Aorta (tissue), 5 donors: ENCODE measurements at regions not wholly inside any gene's neighbourhood (a gene's known extent, or its start where the extent isn't known, plus 50 kb on each side); places are given as distances from the start of the nearest gene placed in this dataset.

Source experiments
- ATAC-seq: fragments of 200-7000 bp; cut with Tn5 transposase; one replicate; pipeline ENCODE4 v1.9.1; 2022; ENCODE audit warnings: moderate library complexity; ENCODE audit not compliant: low FRiP score
- DNase-seq, 2 donors: peaks; one replicate each; pipeline ENCODE4 v3.0.0-alpha.2; 2020
- H3K27ac ChIP-seq, 2 donors: one replicate each; pipeline ENCODE4 v1.5.1; 2013; ENCODE audit warnings: low read length in 2 of 2, mild to moderate bottlenecking in 2 of 2, moderate library complexity in 2 of 2, control low read depth in 1 of 2, inconsistent platforms in 1 of 2, low read depth in 1 of 2
- H3K27me3 ChIP-seq, 2 donors: one replicate each; pipeline ENCODE4 v1.6.1; 2013; ENCODE audit warnings: control low read depth in 1 of 2, low read length in 1 of 2, mild to moderate bottlenecking in 1 of 2, moderate library complexity in 1 of 2; ENCODE audit not compliant: insufficient read depth in 2 of 2, control insufficient read depth in 1 of 2
- H3K36me3 ChIP-seq, 2 donors: one replicate each; pipeline ENCODE4 v1.6.1; 2013; ENCODE audit warnings: control low read depth in 1 of 2, low read length in 1 of 2, mild to moderate bottlenecking in 1 of 2; ENCODE audit not compliant: insufficient read depth in 2 of 2, control insufficient read depth in 1 of 2
- H3K4me1 ChIP-seq, 2 donors: one replicate each; pipeline ENCODE4 v1.6.1; 2013; ENCODE audit warnings: low read length in 2 of 2, control low read depth in 1 of 2, mild to moderate bottlenecking in 1 of 2, moderate library complexity in 1 of 2; ENCODE audit not compliant: insufficient read depth in 2 of 2, control insufficient read depth in 1 of 2
- H3K4me3 ChIP-seq, 2 donors: one replicate each; pipeline ENCODE4 v1.5.1; 2013; ENCODE audit warnings: low read length in 2 of 2, control low read depth in 1 of 2, mild to moderate bottlenecking in 1 of 2
- H3K9me3 ChIP-seq: one replicate; pipeline ENCODE4 v1.6.1; 2013; ENCODE audit warnings: mild to moderate bottlenecking, low read length; ENCODE audit not compliant: control insufficient read depth
- WGBS, 2 donors: extraction: QIAGEN DNeasy Blood & Tissue Kit; methylation state at CpG; one replicate each; pipeline ENCODE4 v1.1.7; 2013; 5-methylcytosine and 5-hydroxymethylcytosine counted together
- intact Hi-C, 2 donors: fragments of 100-400 bp; cut with DNase I; formaldehyde crosslinking; loops; one replicate each; pipeline versions ENCODE4 v1.14.2 to v1.15.0; 2022
- donor health status: healthy with polysubstance abuse.
- donor health status: Bipolar disorder and iron deficiency.
- donor health status: DM: no; HTN: no; CAD: no.
- donor health status: DM: no; HTN: no; CAD: no.
- donor health status: DM: yes; HTN: yes; CAD: no.

DNA sequence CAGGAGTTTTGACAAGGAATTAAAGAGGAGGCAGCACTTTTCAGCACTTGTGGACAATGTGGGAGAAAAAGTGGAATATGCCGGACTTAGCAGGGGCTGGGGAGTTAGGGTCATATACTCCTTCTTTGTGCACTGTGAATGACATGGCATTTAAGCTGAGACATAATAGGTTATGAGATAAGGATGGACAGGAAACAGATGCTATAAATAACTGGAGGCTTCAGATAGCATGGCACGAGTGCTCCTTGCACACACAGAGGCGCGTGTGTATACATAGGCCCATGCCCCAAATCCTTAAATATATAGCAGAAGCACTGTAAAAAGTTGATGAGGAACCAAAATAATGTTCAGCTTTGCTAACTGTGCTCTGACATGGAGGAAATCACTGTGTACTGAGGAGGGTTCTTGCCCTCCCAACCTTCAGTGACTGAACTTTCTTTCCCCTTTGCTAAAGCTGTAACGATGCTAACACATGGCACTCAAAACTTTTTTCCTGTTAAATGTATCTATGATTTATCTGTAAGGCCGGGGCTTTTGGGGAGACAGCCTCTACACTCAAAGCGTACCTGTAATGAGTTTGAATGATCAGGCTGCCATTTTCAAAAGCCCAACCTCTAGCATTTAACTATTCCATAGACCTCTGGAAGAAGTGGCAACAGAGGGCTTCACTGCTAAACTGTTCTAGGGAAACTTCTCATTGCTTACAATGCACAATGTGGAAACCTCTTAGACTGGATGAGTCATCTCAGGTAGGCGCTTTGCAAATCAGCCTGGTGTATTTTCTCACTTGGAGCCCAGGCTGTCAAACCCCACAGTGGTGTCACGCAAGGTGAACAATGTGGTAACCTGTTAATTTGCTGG, 784.6 kb downstream of the NR2F2 start:
- DNase-seq (no peak), ATAC-seq (no peak)
- H3K4me3 ChIP-seq: no peak overlapping the region
- H3K9me3 ChIP-seq: peaks cover 3% of the 10 kb centered on the region
- intact Hi-C loops: no loop called here
- H3K27ac ChIP-seq: no peak overlapping the region
- no peaks in the 10 kb centered on the region for H3K27me3 ChIP-seq
- H3K36me3 ChIP-seq: no peaks in the 10 kb centered on the region
- no peaks in the 10 kb centered on the region for H3K4me1 ChIP-seq
- 57 to 60% methylated on average over 9 of the region's 9 CpGs for WGBS, 2 donors

DNA sequence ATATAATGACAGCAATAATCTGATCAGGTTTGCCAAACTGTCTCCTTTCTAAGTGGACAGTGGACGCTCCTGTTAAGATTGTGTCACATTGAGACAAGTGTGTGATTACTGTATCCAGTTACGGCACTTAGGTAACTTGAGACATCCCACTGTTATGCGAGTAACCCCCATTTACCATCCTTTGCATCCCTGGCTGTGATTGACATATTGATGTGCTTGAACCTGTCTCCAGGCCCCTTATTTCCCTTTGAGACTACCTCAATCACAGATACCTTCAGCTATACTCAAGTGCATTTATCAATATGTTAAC, 785.2 kb downstream of the NR2F2 start:
- H3K4me1 ChIP-seq: no peaks in the 10 kb centered on the region
- intact Hi-C loops: no loop called here
- WGBS, 2 donors: 78 to 87% methylated on average over 3 of the region's 3 CpGs
- peaks cover 3% of the 10 kb centered on the region for H3K9me3 ChIP-seq
- no peak overlapping the region for H3K27ac ChIP-seq
- no peak for DNase-seq
- H3K36me3 ChIP-seq: no peaks in the 10 kb centered on the region
- no peak overlapping the region for H3K4me3 ChIP-seq
- no peak for ATAC-seq
- H3K27me3 ChIP-seq: no peaks in the 10 kb centered on the region

DNA sequence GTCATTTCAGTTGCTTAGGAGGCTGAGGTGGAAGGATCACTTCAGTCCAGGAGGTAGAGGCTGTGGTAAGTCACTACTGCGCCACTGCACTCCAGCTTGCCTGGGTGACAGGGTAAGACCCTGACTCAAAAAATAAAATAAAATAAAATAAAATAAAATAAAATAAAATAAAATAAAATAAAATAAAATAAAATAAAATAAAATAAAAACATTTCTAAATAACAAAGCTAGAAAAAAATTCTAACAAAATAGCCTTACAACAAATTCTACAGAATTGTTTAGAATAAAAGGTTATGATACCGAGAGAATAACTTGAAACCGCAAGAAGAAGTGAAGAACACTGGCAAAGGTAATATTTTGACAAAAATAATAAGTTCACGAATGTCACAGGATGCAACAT, 794.3 kb downstream of the NR2F2 start:
- intact Hi-C loops: no loop called here
- H3K9me3 ChIP-seq: peaks cover 5% of the 10 kb centered on the region
- no peaks in the 10 kb centered on the region for H3K4me1 ChIP-seq
- H3K27me3 ChIP-seq: no peaks in the 10 kb centered on the region
- WGBS, 2 donors: 88 to 89% methylated on average over 4 of the region's 4 CpGs
- ATAC-seq (no peak), DNase-seq (no peak)
- H3K27ac ChIP-seq: no peak overlapping the region
- no peak overlapping the region for H3K4me3 ChIP-seq
- no peaks in the 10 kb centered on the region for H3K36me3 ChIP-seq

DNA sequence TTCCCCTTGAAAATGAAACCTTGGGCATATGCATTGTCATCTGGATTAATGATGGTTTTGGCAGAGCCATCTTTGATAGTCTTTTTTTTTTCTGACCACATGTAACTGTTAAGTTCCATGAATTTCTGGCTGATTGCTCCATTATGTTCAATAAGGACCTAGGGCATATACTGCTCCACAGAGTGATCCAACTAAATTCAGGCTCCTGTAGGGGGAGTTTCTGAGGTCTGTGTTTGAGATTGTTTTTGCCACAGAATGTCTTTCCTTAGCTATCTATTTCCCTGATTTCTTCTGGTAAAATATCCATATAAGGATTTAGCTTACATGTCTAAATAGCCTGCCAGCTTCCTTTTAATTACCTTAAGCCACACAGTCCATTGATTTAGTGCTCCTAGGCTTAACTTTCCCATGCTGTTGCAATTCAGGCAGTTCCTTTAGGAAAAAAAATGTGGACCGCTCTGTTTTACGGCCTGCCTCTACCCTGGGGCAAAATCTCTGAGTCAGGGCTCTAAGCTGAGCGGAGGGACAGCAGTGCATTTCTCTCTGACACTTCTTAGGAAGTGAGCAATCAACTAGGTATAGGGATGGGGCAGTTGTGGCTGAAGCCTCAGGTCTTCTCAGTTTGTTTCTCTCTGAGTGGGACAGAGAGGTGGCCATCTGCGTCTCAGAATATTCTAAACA, 796.2 kb downstream of the NR2F2 start:
- ATAC-seq (no peak), DNase-seq (no peak)
- intact Hi-C loops: no loop called here
- H3K27ac ChIP-seq: no peak overlapping the region
- no peaks in the 10 kb centered on the region for H3K36me3 ChIP-seq
- peaks cover 5% of the 10 kb centered on the region for H3K9me3 ChIP-seq
- no peaks in the 10 kb centered on the region for H3K4me1 ChIP-seq
- H3K4me3 ChIP-seq: no peak overlapping the region
- WGBS, 2 donors: 58 to 72% methylated on average over 4 of the region's 4 CpGs
- no peaks in the 10 kb centered on the region for H3K27me3 ChIP-seq

DNA sequence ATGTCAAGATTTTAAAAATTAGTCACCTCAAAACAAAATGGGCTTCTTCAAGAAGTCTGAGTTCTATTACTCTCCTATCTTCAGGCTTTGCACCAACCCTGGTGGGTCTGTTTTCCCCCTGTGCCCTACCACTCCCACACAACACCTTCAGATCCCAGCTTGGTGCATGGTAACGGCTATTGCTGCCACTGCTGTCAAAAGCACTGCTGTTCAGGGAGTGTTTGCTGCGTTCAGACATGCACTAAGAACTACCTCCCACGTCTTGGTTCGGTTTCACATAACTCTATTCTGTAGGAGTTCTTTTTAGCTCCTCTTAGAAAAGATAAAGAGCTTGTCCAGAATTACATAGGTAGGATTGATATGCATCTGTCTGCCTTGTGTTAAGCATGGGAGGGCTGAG, 799.2 kb downstream of the NR2F2 start:
- no peaks in the 10 kb centered on the region for H3K27me3 ChIP-seq
- no peaks in the 10 kb centered on the region for H3K4me1 ChIP-seq
- H3K4me3 ChIP-seq: no peak overlapping the region
- peaks cover 4% of the 10 kb centered on the region for H3K9me3 ChIP-seq
- H3K27ac ChIP-seq: no peak overlapping the region
- intact Hi-C loops: no loop called here
- ATAC-seq (no peak), DNase-seq (no peak)
- no peaks in the 10 kb centered on the region for H3K36me3 ChIP-seq
- 61 to 69% methylated on average over 4 of the region's 4 CpGs for WGBS, 2 donors

DNA sequence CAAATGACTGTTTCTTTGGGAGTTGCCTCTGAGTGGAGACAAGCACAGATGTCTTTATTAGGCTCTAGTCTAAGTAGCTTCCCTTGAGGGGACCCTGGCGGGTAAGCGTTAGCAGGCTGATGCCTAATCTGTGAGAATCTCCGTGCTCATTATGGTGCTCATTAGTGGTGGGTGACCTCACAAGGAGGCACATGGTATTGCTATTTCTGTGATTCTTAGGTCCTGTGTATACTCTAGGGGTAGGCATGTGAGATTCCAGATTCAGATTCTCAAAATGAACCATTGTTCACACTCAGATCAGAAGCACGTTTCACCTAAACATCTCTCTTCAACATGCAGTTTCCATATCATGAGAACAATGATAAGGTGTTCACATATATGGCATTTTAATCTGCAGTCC, 809.7 kb downstream of the NR2F2 start:
- H3K27me3 ChIP-seq: no peaks in the 10 kb centered on the region
- intact Hi-C loops: no loop called here
- no peaks in the 10 kb centered on the region for H3K36me3 ChIP-seq

DNA sequence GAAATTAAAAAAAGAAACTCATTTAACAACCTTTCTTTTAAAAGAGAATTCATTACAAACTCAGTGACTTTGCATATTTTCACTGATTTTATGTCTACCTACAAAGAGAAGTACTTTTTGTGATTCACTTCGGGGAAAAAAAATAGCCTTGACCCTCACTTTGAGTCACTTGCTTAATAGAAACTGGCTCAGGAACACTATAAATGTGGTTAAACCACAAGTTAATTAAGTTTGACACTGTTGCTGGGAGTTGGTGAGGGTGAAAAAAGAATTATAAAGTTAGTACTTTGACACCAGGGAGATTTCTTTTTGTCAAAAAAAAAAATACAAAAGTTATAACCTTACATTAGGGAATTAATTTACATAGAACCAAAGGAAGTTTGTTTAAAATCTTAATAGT, 810.9 kb downstream of the NR2F2 start:
- ATAC-seq: no peak
- Histone ChIP-seq H3K4me1 (no peaks in the 10 kb centered on the region), H3K36me3 (no peaks in the 10 kb centered on the region), H3K27ac (no peak overlapping the region), H3K27me3 (no peaks in the 10 kb centered on the region), H3K9me3 (peaks cover 4% of the 10 kb centered on the region), H3K4me3 (no peak overlapping the region)
- DNase-seq: no peak
- intact Hi-C loops: no loop called here
- WGBS, 2 donors: 85 to 91% methylated on average over 1 of the region's 1 CpG

More for the DNA sequence above, 809.7 kb downstream of the NR2F2 start:
- ATAC-seq: no peak
- Histone ChIP-seq H3K4me1 (no peaks in the 10 kb centered on the region), H3K27ac (no peak overlapping the region), H3K9me3 (peaks cover 1% of the 10 kb centered on the region), H3K4me3 (no peak overlapping the region)
- no peak for DNase-seq
- 52 to 62% methylated on average over 4 of the region's 4 CpGs for WGBS, 2 donors

DNA sequence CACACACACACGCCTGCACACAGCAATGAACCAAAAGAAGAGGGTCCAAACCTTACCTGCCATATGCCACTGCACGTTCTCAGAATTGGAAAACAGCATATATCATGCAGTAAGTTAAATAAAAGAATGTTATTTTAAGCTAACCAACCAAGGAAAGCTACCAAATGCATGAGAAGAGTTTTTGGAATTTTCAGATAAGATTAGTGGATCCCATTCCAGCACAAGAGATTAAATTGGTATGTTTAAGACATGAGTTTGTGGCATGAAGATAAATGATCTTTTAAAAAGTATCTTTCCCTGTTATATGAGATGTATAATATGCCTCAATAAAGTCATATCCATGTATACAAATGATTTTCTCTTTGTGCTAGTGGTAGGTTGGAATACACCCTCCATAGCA, 811.4 kb downstream of the NR2F2 start:
- Histone ChIP-seq H3K27me3 (no peaks in the 10 kb centered on the region), H3K4me3 (no peak overlapping the region), H3K9me3 (peaks cover 4% of the 10 kb centered on the region), H3K36me3 (no peaks in the 10 kb centered on the region), H3K4me1 (no peaks in the 10 kb centered on the region), H3K27ac (no peak overlapping the region)
- intact Hi-C loops: no loop called here
- ATAC-seq (no peak), DNase-seq (no peak)
- 27 to 29% methylated on average over 2 of the region's 2 CpGs for WGBS, 2 donors
